Dedifferentiated amniotic fluid mesenchymal stem cell (primary cell): ENCODE measurements at regions not wholly inside any gene's neighbourhood (a gene's known extent, or its start where the extent isn't known, plus 50 kb on each side); places are given as distances from the start of the nearest gene placed in this dataset.
"Not testable (repeated sequence)": the region's sequence is repeated elsewhere in the genome, so short reads cannot be mapped to it uniquely, and the experiment has no call there.

ENCODE experiments used
- DNase-seq: peaks from one replicate; pipeline ENCODE4 v3.0.0-alpha.2; 2016; ENCODE audit errors: extremely low spot score

DNA sequence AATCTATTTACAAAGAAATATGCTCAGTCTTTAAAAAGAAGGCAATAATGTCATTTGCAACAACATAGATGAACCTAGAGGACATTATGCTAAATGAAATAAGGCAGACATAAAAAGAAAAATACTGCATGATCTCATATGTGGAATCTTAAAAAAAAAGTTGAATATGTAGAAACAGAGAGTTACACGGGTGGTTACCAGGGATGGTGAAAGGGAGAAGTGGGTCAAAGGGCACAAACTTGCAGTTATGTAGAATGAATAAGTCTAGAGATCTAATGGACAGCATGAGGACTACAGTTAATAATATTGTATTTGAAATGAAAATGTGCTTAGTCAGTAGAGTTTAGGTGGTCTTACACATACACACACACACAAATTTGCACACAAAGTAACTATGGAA lies 88.2 kb upstream of the CCDC71L start:
- no peak for DNase-seq

DNA sequence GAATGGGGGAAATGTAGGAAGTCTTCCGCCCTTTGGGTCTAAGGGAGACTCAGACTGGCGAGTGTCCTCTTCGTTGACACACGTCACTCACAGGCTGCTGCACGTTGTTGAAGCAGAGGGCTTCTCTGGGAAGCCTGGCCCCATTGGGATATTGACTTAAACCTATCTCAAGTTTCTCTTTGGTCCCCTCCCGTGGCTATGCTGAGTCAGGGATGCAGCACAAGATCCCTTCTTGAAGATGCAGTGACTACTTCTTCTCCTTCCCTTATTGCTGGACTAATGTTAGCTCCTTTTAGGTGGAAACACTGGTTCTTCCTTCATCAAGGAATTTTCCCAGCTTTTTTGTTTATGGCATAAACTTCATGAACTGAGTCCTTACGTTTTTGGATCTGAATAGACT lies 89.8 kb upstream of the CCDC71L start:
- DNase-seq: no peak

DNA sequence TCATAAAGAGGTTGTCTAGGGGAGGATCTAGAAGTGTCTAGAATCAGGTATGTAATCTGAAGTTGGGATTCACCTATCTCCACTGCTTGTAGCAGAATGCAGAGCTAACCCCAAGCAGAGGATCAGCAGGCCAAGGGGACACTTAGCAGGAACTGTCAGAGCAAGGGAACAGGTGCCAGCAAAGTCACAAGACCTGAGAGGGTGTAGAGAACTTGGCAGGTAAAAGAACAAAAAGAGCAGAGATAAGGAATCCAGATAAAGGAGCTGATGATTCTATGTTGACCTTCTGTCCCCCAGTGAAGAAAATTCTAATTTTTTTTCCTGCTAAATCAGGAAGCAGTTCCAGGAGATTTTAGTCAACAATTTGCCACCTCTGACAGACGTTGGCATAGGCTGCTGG lies 91.4 kb upstream of the CCDC71L start:
- no peak for DNase-seq

- DNase-seq: not testable (repeated sequence)
These were observed 94.1 kb upstream of the CCDC71L start for GRCh38 chr7:106755024-106755423.

DNA sequence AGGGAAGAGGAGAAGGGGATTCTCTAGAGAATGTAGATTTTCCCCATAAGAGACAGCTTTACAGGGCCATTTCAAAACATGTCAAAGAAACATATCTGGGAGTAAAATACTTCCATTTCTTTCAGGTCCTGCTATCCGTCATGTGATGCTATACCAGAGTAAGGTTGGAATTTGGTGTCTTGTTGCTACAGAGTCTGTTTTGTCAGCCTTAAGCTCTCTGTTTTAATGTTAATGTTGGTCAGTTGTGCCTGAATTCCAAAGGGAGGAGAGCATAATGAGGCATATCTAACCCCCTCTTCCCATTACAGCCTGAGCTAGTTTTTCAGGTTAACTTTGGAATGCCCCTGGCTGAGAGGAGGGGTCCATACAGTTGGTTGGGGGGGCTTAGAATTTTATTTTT lies 94.7 kb upstream of the CCDC71L start:
- no peak for DNase-seq

DNA sequence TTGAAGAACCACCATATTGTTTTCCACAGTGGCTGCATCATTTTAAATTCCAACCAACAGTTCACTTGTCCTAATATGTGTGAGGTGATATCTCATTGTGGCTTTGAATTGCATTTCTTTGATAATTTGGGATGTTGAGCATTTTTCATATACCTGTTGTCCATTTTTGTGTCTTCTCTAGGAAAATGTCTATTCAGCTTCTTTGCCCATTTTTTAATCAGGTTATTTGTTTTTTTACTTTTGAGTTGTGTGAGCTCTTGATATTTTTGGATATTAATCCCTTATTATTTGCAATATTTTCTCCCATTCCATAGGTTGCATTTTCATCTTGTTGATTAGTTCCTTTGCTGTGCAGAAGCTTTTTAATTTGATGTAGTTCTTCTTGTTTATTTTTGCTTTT lies 95.1 kb upstream of the CCDC71L start:
- no peak for DNase-seq

DNA sequence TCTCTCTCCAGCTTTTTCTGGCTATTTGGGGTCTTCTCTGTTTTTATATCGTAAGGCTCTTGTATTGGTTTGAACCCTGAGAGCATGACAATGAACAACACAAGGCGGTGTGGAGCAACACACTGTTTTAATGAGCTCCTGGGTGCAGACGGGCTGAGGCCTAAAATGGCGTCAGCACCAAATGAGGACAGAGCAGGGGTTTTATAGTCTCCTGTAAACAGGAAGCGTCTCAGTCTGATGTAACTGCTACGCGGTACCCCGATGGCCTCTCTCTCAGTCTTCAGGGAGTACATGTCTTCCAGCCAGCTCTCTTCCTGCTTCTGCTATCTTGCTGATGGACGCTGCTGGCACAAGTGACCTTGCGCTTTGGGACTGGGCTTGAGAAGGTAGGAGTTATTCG lies 95.9 kb upstream of the CCDC71L start:
- DNase-seq: no peak

- DNase-seq: no peak
These were observed 96.9 kb upstream of the CCDC71L start for GRCh38 chr7:106757846-106758245.

DNA sequence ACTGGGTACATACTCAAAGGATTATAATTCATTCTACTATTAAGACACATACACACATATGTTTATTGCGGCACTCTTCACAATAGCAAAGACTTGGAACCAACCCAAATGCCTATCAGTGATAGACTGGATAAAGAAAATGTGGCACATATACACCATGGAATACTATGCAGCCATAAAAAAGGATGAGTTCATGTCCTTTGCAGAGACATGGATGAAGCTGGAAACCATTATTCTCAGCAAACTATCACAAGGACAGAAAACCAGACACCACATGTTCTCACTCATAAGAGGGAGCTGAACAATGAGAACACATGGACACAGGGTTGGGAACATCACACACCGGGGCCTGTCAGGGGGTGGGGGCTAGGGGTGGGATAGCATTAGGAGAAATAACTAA lies 101.9 kb upstream of the CCDC71L start:
- not testable (repeated sequence) for DNase-seq

DNA sequence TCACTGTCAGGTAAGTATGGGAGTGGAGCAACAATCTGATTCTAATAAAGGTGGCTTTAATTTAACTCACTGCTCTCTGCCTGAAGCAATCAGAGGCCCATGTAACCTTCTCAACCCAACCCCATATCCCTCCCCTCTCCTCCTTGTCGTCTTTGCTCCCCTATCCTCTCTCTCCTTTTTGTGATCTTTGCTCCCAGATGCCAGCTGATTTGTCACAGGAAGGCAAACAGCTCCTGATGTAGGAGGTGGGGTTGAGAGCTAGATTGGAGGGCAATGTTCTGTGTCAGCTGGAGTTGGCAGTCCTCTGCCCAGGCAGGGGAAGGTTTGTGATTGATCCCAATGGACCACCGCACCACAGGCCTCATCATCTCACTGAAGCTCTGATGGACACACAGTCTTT lies 101.4 kb upstream of the PIK3CG start:
- DNase-seq: no peak

DNA sequence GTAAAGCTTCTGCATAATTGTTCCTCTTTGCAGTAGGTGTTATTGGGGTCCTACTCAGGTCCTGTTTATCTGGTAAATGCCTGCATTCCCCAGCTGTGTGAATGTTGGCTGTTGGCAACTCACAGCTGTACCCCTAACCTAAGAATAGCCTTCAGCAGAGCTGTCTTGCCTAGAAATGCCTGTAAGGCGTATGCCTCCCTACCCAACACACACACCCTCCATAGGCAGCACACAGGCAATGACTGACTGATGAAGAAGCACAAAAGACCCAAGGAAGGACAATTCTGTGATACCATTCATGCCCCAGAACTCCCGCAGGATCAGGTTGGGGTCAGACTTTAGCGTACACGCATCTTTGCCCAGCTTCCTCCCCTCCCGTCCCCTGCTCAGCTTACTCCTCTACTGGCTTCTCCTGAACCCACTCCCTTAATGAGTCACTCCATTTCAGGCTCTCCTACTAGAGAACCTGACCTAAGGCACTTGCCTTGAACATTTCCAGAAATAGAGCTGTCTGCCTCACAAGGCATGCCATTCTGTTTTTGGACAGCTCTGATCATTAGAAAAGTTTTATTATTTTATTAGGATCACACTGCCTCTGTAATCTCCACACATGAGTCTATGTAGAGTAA lies 99.2 kb upstream of the PIK3CG start:
- no peak for DNase-seq

- no peak for DNase-seq
These were observed 98.5 kb upstream of the PIK3CG start for GRCh38 chr7:106766551-106766950.

DNA sequence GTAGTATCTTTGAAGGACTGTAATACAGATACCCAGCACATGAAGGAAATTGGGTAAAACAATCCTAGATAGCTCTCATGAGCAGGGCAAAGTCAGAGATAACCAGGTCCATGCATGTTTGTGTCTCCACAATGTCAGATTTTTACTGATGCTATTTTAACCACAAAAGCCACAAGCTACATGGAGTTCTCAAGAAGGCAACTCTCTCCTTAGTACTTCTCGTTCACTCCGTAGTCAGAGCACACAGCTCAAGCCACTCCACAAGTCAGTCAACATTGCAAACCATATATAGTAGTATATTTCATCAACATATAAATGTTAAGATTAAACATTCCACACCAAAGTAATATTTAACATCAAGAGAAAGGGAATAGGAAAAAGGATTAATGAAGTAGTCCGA lies 98.0 kb upstream of the PIK3CG start:
- no peak for DNase-seq

DNA sequence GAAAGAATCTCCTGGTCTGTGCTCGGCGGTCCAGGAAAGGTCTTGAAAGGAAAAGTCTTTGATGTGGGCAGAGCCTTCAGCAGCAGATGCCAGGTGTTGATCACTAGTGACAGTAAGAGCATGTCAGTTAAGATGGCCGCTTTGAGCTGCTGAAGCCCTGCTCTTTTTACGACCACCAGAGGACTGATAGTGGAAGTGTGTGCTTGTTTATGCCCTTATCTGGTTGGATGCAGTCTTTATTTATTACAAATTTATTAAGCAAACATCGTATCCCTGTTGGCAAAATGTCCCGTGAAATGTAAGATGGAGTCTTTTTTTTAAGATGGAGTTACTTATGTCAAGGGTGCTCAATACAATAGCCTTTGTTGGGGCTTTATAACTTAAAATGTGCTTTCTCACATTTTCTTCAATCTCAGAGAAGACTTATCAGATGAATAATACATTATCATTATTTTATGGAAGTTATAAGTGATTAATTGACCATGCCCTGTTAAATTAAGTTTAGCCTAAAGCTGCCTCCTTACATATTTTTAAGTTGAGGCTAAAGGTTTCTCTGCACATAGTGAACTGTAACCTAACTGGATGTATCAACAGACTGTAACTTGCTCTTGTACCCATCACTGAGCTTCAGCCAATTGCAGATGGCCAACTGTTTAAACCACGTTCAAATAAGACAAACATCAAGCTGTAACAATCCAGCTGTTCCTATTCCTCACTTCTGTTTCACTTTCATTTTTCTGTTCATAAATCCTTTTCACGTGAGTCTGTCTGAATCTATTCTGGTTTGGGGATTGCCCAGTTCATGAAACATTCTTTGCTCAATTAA lies 97.4 kb upstream of the PIK3CG start:
- peak; percentile 64 for DNase-seq

GRCh38 chr7:106768324-106768751 lies 96.7 kb upstream of the PIK3CG start:
- no peak for DNase-seq

DNA sequence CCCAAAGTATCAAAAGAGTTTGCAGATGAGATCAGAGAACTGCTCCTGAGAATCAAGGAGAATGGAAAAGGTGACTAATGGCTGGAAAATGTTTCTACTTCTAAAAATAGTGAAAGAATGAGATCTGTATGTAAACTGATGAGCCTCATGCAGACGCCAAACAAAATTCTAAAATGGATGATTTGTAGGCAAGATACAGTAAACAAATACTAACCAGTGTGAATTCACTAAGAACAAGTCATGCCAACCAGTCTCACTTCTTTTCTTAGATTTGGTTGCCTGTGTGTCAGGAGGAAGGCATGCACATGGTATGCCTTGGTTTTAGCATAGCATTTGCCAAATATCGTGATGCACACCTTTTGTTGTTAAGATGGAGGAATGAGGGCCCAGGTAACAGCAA lies 94.9 kb upstream of the PIK3CG start:
- DNase-seq: peak; percentile 82

DNA sequence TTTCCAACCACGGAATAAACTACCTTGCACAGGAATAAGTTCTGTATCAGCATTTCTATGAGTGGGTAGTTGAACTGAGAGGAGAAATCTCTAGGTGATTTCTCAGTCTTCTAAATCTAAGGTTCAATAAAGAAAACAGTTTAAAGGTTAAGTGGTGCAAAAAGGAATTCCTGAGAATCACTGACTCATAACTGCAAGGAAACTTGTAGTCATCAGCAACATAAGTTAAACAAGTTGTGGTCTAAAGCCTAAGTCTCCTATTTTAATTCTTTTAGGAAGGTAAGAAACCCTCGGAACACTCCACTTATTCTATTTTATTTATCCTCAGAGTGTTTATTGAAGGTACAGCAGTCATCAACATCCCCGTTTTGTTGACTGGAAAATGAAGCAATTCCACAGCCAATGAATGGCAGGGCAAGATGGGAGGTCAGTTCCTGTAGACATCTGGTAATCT lies 92.4 kb upstream of the PIK3CG start:
- peak; percentile 63 for DNase-seq

- DNase-seq: no peak
These were observed 91.9 kb upstream of the PIK3CG start for GRCh38 chr7:106773228-106773627.

- DNase-seq: no peak
These were observed 91.4 kb upstream of the PIK3CG start for GRCh38 chr7:106773721-106774120.

GRCh38 chr7:106774213-106774767 lies 90.8 kb upstream of the PIK3CG start:
- DNase-seq: no peak

GRCh38 chr7:106774768-106775551 lies 90.1 kb upstream of the PIK3CG start:
- no peak for DNase-seq

DNA sequence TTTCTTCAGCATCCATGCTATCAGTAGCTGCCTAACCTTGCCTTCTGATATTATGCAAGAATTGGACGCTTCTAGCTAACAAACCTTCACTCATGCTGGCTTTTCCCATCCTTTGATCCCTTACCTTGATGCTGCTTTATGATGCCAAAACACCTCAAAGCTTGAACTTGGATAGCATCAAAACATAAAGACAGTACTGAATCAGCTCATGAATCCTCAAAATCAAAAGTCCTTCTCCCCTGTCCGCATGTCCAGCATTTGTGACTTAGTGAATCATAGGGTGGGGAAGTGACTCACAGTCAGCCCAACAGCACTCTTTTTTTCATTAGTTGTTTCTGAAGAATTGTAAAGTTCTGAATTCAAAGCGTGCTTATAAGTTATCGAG lies 89.5 kb upstream of the PIK3CG start:
- DNase-seq: peak; percentile 62
